Thymus (tissue), 11 donors: ENCODE measurements at regions not wholly inside any gene's neighbourhood (a gene's known extent, or its start where the extent isn't known, plus 50 kb on each side); places are given as distances from the start of the nearest gene placed in this dataset.

Source experiments
- DNase-seq, 9 donors: peaks; one replicate each; pipeline ENCODE4 v3.0.0-alpha.2; 2013; ENCODE audit warnings: low spot score in 9 of 9, low read depth in 6 of 9, missing footprints in 1 of 9
- H3K27ac ChIP-seq, 2 donors: one replicate each; pipeline ENCODE4 v1.5.1; 2013; ENCODE audit warnings: control low read depth in 1 of 2, low read depth in 1 of 2, low read length in 1 of 2, mild to moderate bottlenecking in 1 of 2, moderate library complexity in 1 of 2
- H3K27me3 ChIP-seq, 2 donors: one replicate each; pipeline ENCODE4 v1.5.1; 2013; ENCODE audit warnings: low read length in 1 of 2; ENCODE audit not compliant: control insufficient read depth in 2 of 2, insufficient read depth in 1 of 2
- H3K36me3 ChIP-seq, 2 donors: one replicate each; pipeline ENCODE4 v1.5.1; 2013; ENCODE audit warnings: low read length in 1 of 2, mild to moderate bottlenecking in 1 of 2, moderate library complexity in 1 of 2; ENCODE audit not compliant: control insufficient read depth in 2 of 2, insufficient read depth in 2 of 2
- H3K4me1 ChIP-seq, 2 donors: one replicate each; pipeline ENCODE4 v1.5.1; 2013; ENCODE audit warnings: low read length in 2 of 2; ENCODE audit not compliant: control insufficient read depth in 2 of 2, insufficient read depth in 2 of 2
- H3K4me3 ChIP-seq, 2 donors: one replicate each; pipeline ENCODE4 v1.5.1; 2013; ENCODE audit warnings: low read length in 2 of 2, control low read depth in 1 of 2, mild to moderate bottlenecking in 1 of 2
- H3K9me3 ChIP-seq, 2 donors: one replicate each; pipeline ENCODE4 v1.5.1; 2013; ENCODE audit warnings: low read length in 1 of 2, mild to moderate bottlenecking in 1 of 2; ENCODE audit not compliant: control insufficient read depth in 2 of 2, insufficient read depth in 1 of 2
- WGBS: extraction: QIAGEN DNeasy Blood & Tissue Kit; methylation state at CpG from one replicate; pipeline ENCODE4 v1.1.7; 2013; 5-methylcytosine and 5-hydroxymethylcytosine counted together
- donor health status: healthy.

DNA sequence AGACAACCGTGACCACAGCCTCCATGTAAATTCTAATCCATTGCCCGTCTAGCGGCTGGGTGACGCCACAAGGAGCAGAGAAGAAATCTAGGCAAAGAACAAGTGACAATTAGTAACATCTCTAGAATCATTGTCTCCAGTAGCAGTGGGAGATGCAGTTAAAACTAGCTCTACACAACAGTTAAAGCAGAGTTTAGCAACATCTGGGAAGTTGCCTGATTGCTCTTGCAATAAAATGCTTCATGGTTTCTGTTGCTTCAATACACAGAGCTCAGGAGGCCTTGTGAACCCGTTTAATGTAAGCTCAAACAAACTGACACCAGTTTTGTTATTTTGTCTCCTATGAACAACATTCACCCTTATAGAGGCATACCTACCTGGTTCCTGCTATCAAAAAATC lies 369.8 kb upstream of the PDE4D start:
- Histone ChIP-seq H3K9me3 (no peaks in the 10 kb centered on the region), H3K4me3 (no peak overlapping the region), H3K36me3 (no peaks in the 10 kb centered on the region), H3K27ac (no peak overlapping the region), H3K4me1 (no peaks in the 10 kb centered on the region), H3K27me3 (no peaks in the 10 kb centered on the region)
- DNase-seq = no peak
- WGBS = 97% methylated on average over 5 of the region's 5 CpGs

DNA sequence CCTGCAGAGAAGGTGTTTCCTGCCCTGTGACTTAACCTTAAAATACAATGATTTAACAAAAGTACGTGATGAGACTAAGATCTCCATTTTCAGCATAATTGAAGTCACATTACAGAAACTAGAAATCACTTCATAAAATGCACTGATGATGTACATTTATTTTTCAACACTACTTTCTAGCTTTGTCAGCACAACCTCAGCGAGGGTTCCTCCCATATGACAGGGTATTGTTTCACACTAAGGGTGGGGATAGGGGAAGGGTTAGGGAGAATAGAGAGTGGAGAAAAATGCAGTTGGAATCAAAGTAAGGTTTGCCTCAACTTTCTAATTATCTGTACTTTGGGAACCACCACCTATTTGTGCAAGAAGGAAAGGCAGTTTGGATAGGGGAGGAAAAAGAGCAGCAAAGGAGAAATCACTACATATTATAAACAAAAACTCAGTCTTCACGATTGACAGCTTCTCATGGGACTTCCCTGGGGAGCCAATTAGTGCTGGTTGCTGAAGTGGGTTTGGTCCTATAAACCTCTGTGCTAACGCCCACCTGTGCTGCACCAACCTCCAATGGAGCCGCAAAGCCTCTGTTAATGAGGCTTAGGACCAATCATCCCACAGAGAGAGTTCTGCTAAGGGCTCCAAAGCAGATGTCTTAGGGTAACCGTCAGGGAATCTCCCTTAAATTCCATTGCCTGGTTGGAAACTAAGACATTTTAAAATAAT lies 369.2 kb upstream of the PDE4D start:
- Histone ChIP-seq H3K27me3 (no peaks in the 10 kb centered on the region), H3K36me3 (no peaks in the 10 kb centered on the region), H3K27ac (no peak overlapping the region), H3K9me3 (no peaks in the 10 kb centered on the region), H3K4me3 (no peak overlapping the region), H3K4me1 (no peaks in the 10 kb centered on the region)
- WGBS = 97% methylated on average over 6 of the region's 6 CpGs
- DNase-seq = no peak

DNA sequence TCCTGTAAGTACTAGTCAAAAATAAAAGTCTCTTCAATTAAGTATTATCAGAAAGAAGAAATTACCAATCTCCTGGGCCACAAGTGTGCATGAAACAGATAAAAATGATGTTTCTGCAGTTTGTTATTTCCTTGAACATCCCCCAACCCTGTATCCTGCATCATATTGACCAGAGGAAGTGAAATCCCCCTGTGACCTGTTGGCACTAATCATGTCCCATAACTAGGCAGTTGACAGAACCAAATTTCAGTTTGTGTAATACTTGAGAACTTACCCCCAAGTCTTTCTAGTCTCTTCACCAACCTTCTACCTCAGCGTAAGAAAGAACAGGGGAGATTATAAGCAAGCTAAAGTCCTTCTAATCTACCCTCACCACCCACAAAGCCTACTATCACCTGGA lies 368.2 kb upstream of the PDE4D start:
- DNase-seq = no peak
- Histone ChIP-seq H3K9me3 (no peaks in the 10 kb centered on the region), H3K27ac (no peak overlapping the region), H3K4me1 (no peaks in the 10 kb centered on the region), H3K36me3 (no peaks in the 10 kb centered on the region), H3K27me3 (no peaks in the 10 kb centered on the region), H3K4me3 (no peak overlapping the region)
- 97% methylated on average over 1 of the region's 1 CpG for WGBS

DNA sequence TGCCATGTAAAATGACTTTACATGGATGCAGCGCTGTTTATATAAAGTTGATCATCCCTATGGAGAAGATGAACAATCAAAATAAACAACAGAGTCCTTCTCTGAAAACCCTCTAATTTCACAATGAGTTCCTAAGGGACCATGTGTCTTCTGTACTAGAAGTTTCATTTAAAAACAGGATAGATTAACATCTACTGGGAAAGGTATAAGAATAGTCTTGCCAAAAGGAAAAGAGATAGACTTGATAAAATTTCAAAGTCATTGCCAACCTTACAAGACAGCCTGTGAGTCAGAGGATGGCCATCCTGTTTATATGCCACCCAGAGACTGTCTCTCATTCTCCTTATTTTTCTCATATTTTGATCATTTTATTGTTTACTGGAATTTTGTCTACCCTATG lies 367.1 kb upstream of the PDE4D start:
- no peak for DNase-seq
- H3K4me3 ChIP-seq = no peak overlapping the region

DNA sequence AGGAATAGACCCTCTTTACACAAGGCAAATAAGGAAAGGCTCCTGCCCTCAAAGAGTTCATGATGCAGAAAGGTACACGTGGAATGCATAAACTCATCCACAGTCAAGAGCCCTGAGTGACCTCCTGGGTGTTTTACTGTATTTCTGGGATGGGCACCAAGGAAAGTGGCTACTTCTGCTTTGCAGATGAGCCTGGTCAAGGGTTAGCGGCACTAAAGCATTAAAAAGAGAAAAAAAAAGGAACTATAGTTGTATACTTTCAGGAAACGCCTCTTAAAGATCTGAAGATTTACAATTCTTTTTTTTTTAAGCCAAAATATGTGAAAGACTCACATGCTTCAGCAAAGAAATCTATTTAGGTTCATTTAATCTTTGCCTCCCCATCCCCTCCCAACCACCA lies 366.2 kb upstream of the PDE4D start:
- Histone ChIP-seq H3K4me3 (no peak overlapping the region), H3K27me3 (no peaks in the 10 kb centered on the region), H3K27ac (no peak overlapping the region), H3K9me3 (no peaks in the 10 kb centered on the region), H3K4me1 (no peaks in the 10 kb centered on the region), H3K36me3 (no peaks in the 10 kb centered on the region)
- WGBS = 20% methylated on average over 3 of the region's 3 CpGs
- no peak for DNase-seq

More for the DNA sequence above, 367.1 kb upstream of the PDE4D start:
- H3K27ac ChIP-seq = no peak overlapping the region
- no peaks in the 10 kb centered on the region for H3K4me1 ChIP-seq
- no peaks in the 10 kb centered on the region for H3K36me3 ChIP-seq
- no peaks in the 10 kb centered on the region for H3K27me3 ChIP-seq
- no peaks in the 10 kb centered on the region for H3K9me3 ChIP-seq
- WGBS = 97% methylated on average over 1 of the region's 1 CpG

DNA sequence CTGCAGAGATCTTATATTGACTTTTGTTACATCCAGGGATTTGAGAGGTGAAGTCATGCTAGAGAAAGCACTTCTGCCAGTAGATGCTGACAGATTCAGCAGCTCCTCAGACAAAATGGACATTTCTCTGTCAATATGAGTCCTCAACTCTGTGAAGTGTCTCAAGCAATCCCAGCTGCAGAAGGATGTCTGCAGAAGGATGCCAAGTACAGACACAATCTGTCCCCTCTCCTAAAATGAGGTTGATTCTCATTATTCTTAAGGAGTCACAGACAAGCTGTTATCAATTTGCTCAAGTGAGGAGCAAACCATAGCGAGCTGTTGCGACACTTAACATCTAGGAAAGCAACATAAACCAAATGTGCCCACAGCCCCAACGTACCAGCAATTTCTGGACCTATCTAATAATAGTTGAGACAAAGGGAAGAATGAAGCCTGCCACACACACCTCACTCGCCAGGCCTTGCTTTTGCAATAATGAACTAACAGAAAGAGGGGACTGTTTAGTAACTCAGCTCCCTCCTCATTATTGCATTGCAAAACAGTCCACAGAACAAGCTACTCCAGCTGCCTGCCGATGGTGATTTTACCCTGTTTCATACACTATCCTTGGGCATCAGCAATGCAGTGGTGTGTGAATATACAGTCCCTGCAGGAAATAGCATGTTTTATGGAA lies 364.2 kb upstream of the PDE4D start:
- H3K4me1 ChIP-seq = no peaks in the 10 kb centered on the region
- no peaks in the 10 kb centered on the region for H3K9me3 ChIP-seq
- 90% methylated on average over 5 of the region's 5 CpGs for WGBS
- no peak overlapping the region for H3K4me3 ChIP-seq
- H3K27ac ChIP-seq = no peak overlapping the region
- DNase-seq = no peak
- no peaks in the 10 kb centered on the region for H3K36me3 ChIP-seq
- no peaks in the 10 kb centered on the region for H3K27me3 ChIP-seq

DNA sequence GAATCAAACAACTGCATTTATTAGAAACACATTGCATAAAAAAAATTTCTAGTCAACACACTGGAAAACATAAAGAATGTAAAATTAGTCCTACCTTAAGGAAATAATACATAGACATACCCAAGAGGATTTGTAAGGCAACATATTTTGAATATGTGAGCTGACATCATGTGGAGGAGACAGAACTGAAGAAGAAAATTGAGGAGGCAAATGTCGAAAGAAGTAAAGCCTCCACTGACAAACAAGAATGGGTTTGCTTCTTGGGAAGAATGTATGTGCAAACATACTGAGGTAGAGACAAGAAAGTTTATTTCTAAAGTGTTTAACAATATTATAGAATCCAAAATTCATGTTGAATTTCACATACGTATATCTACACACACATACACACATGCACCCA lies 363.0 kb upstream of the PDE4D start:
- H3K4me3 ChIP-seq = no peak overlapping the region
- 97% methylated on average over 2 of the region's 2 CpGs for WGBS
- H3K27me3 ChIP-seq = no peaks in the 10 kb centered on the region
- H3K9me3 ChIP-seq = no peaks in the 10 kb centered on the region
- no peak overlapping the region for H3K27ac ChIP-seq
- DNase-seq = no peak
- no peaks in the 10 kb centered on the region for H3K36me3 ChIP-seq
- H3K4me1 ChIP-seq = no peaks in the 10 kb centered on the region

DNA sequence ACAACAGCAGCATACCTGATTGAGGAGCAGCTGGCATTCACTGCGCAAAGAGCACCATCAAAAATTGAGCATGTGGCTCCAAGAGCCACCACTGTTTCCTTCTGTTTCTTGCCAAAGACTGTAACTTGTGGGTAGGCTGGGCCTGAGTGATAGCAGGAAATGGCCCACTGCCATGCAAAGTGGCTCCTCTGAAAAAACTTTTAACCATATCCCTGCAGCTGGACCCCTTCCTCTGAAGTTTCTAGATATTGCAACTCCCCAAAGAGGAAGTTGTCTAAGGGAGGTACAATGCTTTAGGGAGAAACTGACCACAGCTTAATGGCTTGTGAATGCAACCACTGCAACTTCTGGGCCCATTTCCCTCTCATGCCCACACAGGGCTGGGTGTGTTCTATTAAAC lies 355.4 kb upstream of the PDE4D start:
- H3K27ac ChIP-seq = no peak overlapping the region
- H3K4me1 ChIP-seq = peaks cover 0 to 2% of the 10 kb centered on the region in 2 donors
- WGBS = 10% methylated on average over 1 of the region's 1 CpG
- H3K36me3 ChIP-seq = no peaks in the 10 kb centered on the region
- no peaks in the 10 kb centered on the region for H3K27me3 ChIP-seq
- H3K4me3 ChIP-seq = no peak overlapping the region
- DNase-seq = peak in 1 of 9 donors; percentile 27
- H3K9me3 ChIP-seq = no peaks in the 10 kb centered on the region

DNA sequence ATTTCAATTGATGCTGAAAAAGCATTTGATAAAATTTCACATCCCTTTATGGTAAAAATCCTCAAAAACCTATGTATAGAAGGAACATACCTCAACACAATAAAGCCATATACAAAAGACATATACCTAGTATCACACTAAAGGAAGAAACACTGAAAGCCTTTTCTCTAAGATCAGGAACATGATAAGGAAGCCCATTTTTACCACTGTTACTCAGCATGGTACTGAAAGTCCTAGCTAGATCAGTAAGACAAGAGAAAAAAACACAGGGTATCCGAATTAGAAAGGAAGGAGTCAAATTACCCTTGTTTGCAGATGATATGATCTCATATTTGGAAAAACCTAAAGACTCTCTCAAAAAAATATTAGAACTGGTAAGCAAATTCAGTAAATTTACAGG lies 350.2 kb upstream of the PDE4D start:
- Histone ChIP-seq H3K9me3 (peaks cover 0 to 4% of the 10 kb centered on the region in 2 donors), H3K27me3 (no peaks in the 10 kb centered on the region), H3K27ac (no peak overlapping the region), H3K36me3 (no peaks in the 10 kb centered on the region), H3K4me3 (no peak overlapping the region), H3K4me1 (no peaks in the 10 kb centered on the region)
- 74% methylated on average over 1 of the region's 1 CpG for WGBS
- DNase-seq = no peak
